Spleen (tissue), 11 donors: ENCODE measurements at regions not wholly inside any gene's neighbourhood (a gene's known extent, or its start where the extent isn't known, plus 50 kb on each side); places are given as distances from the start of the nearest gene placed in this dataset.

ENCODE experiments used
- DNase-seq: peaks from one replicate; pipeline ENCODE4 v3.0.0-alpha.2; 2020
- H3K27ac ChIP-seq, 8 donors: fragments of 200-600 bp; sonication (generic) in 7 of 8; 1 replicate in 4 of 8; 2 replicates in 4 of 8; pipeline versions ENCODE4 v1.5.0 to v1.8.0; 2016 to 2021; ENCODE audit warnings: inconsistent platforms in 4 of 8, mild to moderate bottlenecking in 4 of 8, moderate library complexity in 1 of 8
- H3K27me3 ChIP-seq, 7 donors: fragments of 200-600 bp; sonication (generic) in 6 of 7; replicated peaks in 1 of 7; 1 replicate in 4 of 7; 2 replicates in 3 of 7; pipeline versions ENCODE4 v1.5.0 to v1.8.0; 2016 to 2021; ENCODE audit warnings: inconsistent platforms in 3 of 7, mild to moderate bottlenecking in 1 of 7
- H3K36me3 ChIP-seq, 6 donors: fragments of 200-600 bp; sonication (generic) in 5 of 6; 1 replicate in 4 of 6; 2 replicates in 2 of 6; pipeline versions ENCODE4 v1.5.0 to v1.8.0; 2016 to 2021; ENCODE audit warnings: inconsistent platforms in 2 of 6
- H3K4me1 ChIP-seq, 6 donors: fragments of 200-600 bp; sonication (generic) in 5 of 6; 1 replicate in 3 of 6; 2 replicates in 3 of 6; pipeline versions ENCODE4 v1.5.0 to v1.8.0; 2016 to 2021; ENCODE audit warnings: inconsistent platforms in 3 of 6
- H3K4me3 ChIP-seq, 8 donors: fragments of 200-600 bp; sonication (generic) in 7 of 8; 1 replicate in 4 of 8; 2 replicates in 4 of 8; pipeline versions ENCODE4 v1.5.0 to v1.8.0; 2016 to 2021; ENCODE audit warnings: inconsistent platforms in 4 of 8, mild to moderate bottlenecking in 4 of 8, moderate library complexity in 2 of 8
- H3K9me3 ChIP-seq, 8 donors: fragments of 200-600 bp; sonication (generic) in 7 of 8; 1 replicate in 4 of 8; 2 replicates in 4 of 8; pipeline versions ENCODE4 v1.5.0 to v1.8.0; 2016 to 2021; ENCODE audit warnings: inconsistent platforms in 4 of 8
- POLR2A ChIP-seq, 3 donors: fragments of 450-650 bp; IDR thresholded peaks; one replicate each; pipeline ENCODE4 v1.5.1; 2017; ENCODE audit warnings: antibody characterized with exemption in 3 of 3, mild to moderate bottlenecking in 1 of 3
- POLR2AphosphoS5 ChIP-seq, 3 donors: sonication (generic); formaldehyde crosslinking; IDR thresholded peaks; one replicate each; pipeline ENCODE4 v1.5.1; 2017; ENCODE audit warnings: antibody characterized with exemption in 3 of 3
- WGBS, 5 donors: extraction: QIAGEN DNeasy Blood & Tissue Kit in 3 of 5; methylation state at CpG; one replicate each; pipeline versions ENCODE4 v1.1.5 to v1.1.7; 2013 to 2018; 5-methylcytosine and 5-hydroxymethylcytosine counted together
- intact Hi-C: fragments of 100-400 bp; cut with DNase I; formaldehyde crosslinking; loops from one replicate; pipeline ENCODE4 v1.15.0; 2023; ENCODE audit warnings: low total_unique reads
- TF ChIP-seq, protein P1 (sequence below), 11 experiments: fragments of 200-600 bp in 7 of 11; fragments of 450-650 bp in 4 of 11; sonication (generic) in 4 of 11; IDR thresholded peaks in 8 of 11; conservative IDR thresholded peaks in 3 of 11; 1 replicate in 7 of 11; 2 replicates in 4 of 11; pipeline versions ENCODE4 v1.4.0 to v1.8.0; 2016 to 2021; ENCODE audit warnings: antibody characterized with exemption in 11 of 11, inconsistent platforms in 4 of 11, mild to moderate bottlenecking in 1 of 11
- donor health status: healthy with polysubstance abuse.
- donor health status: DM: no; HTN: no; CAD: no; lungs with moderate emphysema.
- donor health status: DM: no; HTN: no; CAD: no.
- donor health status: Bipolar disorder and iron deficiency.
- donor health status: healthy.
- donor health status: DM: no; HTN: no; CAD: no.
- donor health status: DM: yes; HTN: yes; CAD: no.

DNA sequence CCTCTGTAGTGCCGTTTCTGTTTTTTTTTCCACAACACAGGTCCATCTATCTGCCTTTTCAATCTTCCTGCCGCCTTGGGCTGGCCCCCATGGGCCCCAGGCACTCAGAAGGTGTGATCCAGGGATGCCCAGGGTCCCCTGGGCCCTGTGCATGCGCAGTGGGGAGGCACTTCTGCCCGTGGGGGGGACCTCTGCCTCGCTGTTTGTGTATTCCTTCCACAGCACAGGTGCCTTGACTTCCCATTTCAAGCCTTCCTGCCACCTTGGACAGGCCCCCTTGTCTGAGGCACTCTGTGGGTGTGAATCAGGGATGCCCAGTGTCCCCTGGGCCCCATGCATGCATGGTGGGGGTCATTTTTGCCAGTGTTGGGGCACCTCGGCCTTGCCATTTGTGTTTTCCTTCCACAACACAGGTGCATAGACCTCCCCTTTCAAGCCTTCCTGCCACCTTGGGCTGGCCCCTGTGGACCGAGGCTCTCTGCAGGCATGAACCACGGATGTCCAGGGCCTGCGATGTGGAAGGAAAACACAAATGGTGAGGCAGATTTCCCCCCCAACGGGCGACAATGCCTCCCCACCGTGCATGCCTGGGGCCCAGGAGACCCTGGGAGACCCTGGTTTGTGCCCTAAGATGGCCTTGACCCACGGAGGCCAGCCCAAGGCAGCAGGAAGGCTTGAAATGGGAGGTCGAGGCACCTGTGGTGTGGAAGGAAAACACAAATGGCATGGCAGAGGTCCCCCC lies 366.5 kb downstream of the ALG10 start:
- H3K27ac ChIP-seq = no peak overlapping the region
- 53 to 68% (median 65%) methylated on average over 14 of the region's 14 CpGs for WGBS, 5 donors
- H3K36me3 ChIP-seq = no peaks in the 10 kb centered on the region
- intact Hi-C loops = no loop called here
- DNase-seq = peak; percentile 49
- no peaks in the 10 kb centered on the region for H3K4me1 ChIP-seq
- peaks cover 0 to 100% (median 96%) of the 10 kb centered on the region in 8 donors for H3K9me3 ChIP-seq
- H3K4me3 ChIP-seq = no peak overlapping the region
- TF ChIP-seq, protein P1, sequence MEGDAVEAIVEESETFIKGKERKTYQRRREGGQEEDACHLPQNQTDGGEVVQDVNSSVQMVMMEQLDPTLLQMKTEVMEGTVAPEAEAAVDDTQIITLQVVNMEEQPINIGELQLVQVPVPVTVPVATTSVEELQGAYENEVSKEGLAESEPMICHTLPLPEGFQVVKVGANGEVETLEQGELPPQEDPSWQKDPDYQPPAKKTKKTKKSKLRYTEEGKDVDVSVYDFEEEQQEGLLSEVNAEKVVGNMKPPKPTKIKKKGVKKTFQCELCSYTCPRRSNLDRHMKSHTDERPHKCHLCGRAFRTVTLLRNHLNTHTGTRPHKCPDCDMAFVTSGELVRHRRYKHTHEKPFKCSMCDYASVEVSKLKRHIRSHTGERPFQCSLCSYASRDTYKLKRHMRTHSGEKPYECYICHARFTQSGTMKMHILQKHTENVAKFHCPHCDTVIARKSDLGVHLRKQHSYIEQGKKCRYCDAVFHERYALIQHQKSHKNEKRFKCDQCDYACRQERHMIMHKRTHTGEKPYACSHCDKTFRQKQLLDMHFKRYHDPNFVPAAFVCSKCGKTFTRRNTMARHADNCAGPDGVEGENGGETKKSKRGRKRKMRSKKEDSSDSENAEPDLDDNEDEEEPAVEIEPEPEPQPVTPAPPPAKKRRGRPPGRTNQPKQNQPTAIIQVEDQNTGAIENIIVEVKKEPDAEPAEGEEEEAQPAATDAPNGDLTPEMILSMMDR (IDR thresholded peaks at IDR 0.05 in 8 of 11, conservative IDR thresholded peaks at IDR 0.05 in 3 of 11) = no peak
- TF ChIP-seq POLR2AphosphoS5 (IDR thresholded peaks at IDR 0.05) = no peak
- TF ChIP-seq POLR2A (IDR thresholded peaks at IDR 0.05) = no peak
- peaks cover 0 to 25% (median 0%) of the 10 kb centered on the region in 7 donors for H3K27me3 ChIP-seq

DNA sequence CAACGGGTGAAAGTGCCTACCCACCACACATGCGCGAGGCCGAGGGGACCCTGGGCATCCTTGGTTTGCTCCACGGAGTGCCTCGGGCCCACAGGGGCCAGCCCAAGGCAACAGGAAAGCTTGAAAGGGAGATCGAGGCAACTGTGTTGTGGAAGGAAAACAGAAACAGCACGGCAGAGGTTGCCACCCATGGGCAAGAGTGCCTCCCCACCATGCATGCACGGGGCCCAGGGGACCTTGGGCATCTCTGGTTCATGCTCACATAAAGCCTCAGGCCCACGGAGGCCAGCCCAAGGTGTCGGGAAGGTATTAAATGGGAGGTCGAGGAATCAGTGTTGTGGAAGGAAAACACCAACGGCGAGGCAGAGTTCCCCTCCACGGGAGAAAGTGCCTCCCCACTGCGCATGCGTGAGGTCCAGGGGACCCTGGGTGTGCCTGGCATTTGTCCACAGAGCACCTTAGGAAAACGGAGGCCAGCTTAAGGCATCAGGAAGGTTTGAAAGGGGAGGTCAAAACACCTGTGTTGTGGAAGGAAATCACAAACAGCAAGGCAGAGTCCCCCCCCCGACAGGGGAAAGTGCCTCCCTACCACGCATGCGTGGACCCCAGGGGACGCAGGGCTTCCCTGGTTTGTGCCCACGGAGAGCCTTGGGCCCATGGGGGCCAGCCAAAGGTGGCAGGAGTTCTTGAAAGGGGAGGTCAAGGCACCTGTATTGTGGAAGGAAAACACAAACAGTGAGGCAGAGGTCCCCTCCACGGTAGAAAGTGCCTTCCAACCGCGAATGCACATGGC lies 367.3 kb downstream of the ALG10 start:
- no peak overlapping the region for H3K27ac ChIP-seq
- peak; percentile 65 for DNase-seq
- no peak for TF ChIP-seq POLR2A (IDR thresholded peaks at IDR 0.05)
- no peak for TF ChIP-seq POLR2AphosphoS5 (IDR thresholded peaks at IDR 0.05)
- TF ChIP-seq, protein P1 (IDR thresholded peaks at IDR 0.05 in 8 of 11, conservative IDR thresholded peaks at IDR 0.05 in 3 of 11) = no peak
- 68 to 72% (median 70%) methylated on average over 26 of the region's 26 CpGs for WGBS, 5 donors
- intact Hi-C loops = no loop called here
- H3K4me3 ChIP-seq = no peak overlapping the region
- no peaks in the 10 kb centered on the region for H3K36me3 ChIP-seq
- H3K27me3 ChIP-seq = peaks cover 0 to 25% (median 0%) of the 10 kb centered on the region in 7 donors
- no peaks in the 10 kb centered on the region for H3K4me1 ChIP-seq
- peaks cover 0 to 100% (median 95%) of the 10 kb centered on the region in 8 donors for H3K9me3 ChIP-seq

DNA sequence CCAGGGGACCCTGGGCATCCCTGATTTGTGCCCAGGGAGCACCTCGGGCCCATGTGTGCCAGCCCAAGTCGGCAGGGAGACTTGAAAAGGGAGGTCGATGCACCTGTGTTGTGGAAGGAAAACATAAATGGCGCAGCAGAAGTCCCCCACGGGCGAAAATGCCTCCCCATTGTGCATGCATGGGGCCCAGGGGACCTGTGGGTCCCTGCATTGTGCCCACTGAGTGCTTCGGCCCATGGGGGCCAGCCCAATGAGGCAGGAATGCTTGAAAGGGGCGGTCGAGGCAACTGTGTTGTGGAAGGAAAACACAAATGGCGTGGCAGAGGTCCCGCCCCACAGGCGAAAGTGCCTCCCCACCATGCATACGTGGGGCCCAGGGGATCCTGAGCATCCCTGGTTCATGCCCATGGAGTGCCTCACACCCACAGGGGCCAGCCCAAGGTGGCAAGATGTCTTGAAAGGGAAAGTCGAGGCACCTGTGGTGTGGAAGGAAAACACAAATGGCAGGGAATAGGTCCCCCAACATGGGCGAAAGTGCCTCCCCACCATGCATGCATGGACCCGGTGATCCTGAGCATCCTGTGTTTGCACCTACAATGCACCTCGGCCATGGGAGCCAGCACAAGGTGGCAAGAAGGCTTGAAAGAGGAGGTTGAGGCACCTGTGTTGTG lies 368.0 kb downstream of the ALG10 start:
- no peak for TF ChIP-seq POLR2AphosphoS5 (IDR thresholded peaks at IDR 0.05)
- no peak for TF ChIP-seq POLR2A (IDR thresholded peaks at IDR 0.05)
- TF ChIP-seq, protein P1 (IDR thresholded peaks at IDR 0.05 in 8 of 11, conservative IDR thresholded peaks at IDR 0.05 in 3 of 11) = no peak
- no peaks in the 10 kb centered on the region for H3K36me3 ChIP-seq
- H3K4me3 ChIP-seq = no peak overlapping the region
- H3K4me1 ChIP-seq = no peaks in the 10 kb centered on the region
- H3K27ac ChIP-seq = no peak overlapping the region
- H3K9me3 ChIP-seq = peaks cover 0 to 100% (median 95%) of the 10 kb centered on the region in 8 donors
- intact Hi-C loops = no loop called here
- DNase-seq = peak; percentile 56
- 75 to 79% (median 77%) methylated on average over 17 of the region's 17 CpGs for WGBS, 5 donors
- peaks cover 0 to 25% (median 0%) of the 10 kb centered on the region in 7 donors for H3K27me3 ChIP-seq
